ENCODE measurements at regions not wholly inside any gene's neighbourhood (a gene's known extent, or its start where the extent isn't known, plus 50 kb on each side); places are given as distances from the start of the nearest gene placed in this dataset.
"Not testable (repeated sequence)": the region's sequence is repeated elsewhere in the genome, so short reads cannot be mapped to it uniquely, and the experiment has no call there.

DNA sequence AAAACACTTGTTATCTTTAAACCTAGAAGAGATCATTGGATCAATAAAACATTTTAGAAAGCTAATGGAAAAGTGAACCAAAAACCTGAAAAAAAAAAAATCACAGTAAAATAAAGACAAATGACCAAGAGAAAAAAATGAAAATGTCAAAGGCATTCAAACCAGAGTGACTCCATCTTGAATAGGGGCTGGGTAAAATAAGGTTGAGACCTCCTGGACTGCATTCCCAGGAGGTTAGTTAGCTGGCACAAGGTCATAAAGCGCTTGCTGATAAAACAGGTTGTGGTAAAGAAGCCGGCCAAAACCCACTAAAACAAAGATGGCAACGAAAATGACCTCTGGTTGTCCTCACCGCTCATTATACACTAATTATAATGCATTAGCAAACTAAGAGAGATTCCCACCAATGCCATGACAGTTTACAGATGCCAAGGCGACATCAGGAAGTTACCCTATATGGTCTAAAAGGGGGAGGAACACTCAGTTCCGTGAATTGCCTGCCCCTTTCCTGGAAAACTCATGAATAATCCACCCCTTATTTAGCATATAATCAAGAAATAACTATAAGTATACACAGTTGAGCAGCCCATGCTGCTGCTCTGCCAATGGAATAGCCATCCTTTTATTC is 116.7 kb upstream of the NEK6 start:
- TF ChIP-seq, protein P1, sequence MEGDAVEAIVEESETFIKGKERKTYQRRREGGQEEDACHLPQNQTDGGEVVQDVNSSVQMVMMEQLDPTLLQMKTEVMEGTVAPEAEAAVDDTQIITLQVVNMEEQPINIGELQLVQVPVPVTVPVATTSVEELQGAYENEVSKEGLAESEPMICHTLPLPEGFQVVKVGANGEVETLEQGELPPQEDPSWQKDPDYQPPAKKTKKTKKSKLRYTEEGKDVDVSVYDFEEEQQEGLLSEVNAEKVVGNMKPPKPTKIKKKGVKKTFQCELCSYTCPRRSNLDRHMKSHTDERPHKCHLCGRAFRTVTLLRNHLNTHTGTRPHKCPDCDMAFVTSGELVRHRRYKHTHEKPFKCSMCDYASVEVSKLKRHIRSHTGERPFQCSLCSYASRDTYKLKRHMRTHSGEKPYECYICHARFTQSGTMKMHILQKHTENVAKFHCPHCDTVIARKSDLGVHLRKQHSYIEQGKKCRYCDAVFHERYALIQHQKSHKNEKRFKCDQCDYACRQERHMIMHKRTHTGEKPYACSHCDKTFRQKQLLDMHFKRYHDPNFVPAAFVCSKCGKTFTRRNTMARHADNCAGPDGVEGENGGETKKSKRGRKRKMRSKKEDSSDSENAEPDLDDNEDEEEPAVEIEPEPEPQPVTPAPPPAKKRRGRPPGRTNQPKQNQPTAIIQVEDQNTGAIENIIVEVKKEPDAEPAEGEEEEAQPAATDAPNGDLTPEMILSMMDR (IDR thresholded peaks at IDR 0.05; ENCODE audit: borderline replicate concordance, extremely low read depth, insufficient read depth), result no peak
- H3K36me3 ChIP-seq (ENCODE audit: control insufficient read depth in 2 of 3, insufficient read depth in 3 of 3, low read length in 3 of 3), result no peaks in the 10 kb centered on the region
- FAIRE-seq (no peak), DNase-seq (no peak)
- no peaks in the 10 kb centered on the region for H3K27me3 ChIP-seq (ENCODE audit: control insufficient read depth, insufficient read depth, low read length)
- no peak overlapping the region for H3K4me3 ChIP-seq (ENCODE audit: low read length in 3 of 3)
- intact Hi-C loops (cut with DNase I), result no loop called here
- no peak overlapping the region for H3K9ac ChIP-seq (ENCODE audit: low read length in 3 of 3)
- no peaks in the 10 kb centered on the region for H3K9me3 ChIP-seq (ENCODE audit: control insufficient read depth in 2 of 3, insufficient read depth in 1 of 3, low read length in 3 of 3)
- H3K4me1 ChIP-seq (ENCODE audit: control insufficient read depth in 2 of 3, insufficient read depth in 2 of 3, low read depth in 1 of 3, low read length in 3 of 3), result no peaks in the 10 kb centered on the region
- no peak overlapping the region for H3K27ac ChIP-seq (ENCODE audit: low read depth in 2 of 2, low read length in 2 of 2)

DNA sequence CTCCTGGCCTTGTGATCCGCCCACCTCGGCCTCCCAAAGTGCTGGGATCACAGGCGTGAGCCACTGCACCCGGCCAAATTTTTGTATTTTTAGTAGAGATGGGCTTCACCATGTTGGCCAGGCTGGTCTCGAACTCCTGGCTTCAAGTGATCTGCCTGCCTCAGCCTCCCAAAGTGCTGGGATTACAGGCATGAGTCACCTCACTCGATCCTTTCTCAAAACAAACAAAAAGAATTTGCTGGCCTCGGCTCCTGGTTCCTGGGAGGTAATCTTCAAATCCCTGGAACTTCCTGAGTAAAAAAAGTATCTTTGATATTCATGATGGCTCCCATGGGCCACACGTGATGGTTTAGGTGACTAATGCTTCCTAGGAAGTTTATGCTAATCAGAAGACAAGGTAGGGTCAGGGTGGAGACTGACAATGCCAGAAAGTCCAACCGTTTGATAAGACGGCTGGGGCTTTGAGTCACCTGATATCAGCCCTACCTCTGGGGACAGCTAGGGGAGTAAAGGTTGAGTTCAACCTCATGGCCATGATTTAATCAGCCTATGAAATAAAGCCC is 113.1 kb upstream of the NEK6 start:
- H3K27ac ChIP-seq (ENCODE audit: low read depth in 2 of 2, low read length in 2 of 2); FAIRE-seq; H3K9me3 ChIP-seq (ENCODE audit: control insufficient read depth in 2 of 3, insufficient read depth in 1 of 3, low read length in 3 of 3); H3K9ac ChIP-seq (ENCODE audit: low read length in 3 of 3); H3K4me3 ChIP-seq (ENCODE audit: low read length in 3 of 3); intact Hi-C loops (cut with DNase I); H3K4me1 ChIP-seq (ENCODE audit: control insufficient read depth in 2 of 3, insufficient read depth in 2 of 3, low read depth in 1 of 3, low read length in 3 of 3); DNase-seq; H3K36me3 ChIP-seq (ENCODE audit: control insufficient read depth in 2 of 3, insufficient read depth in 3 of 3, low read length in 3 of 3); H3K27me3 ChIP-seq (ENCODE audit: control insufficient read depth, insufficient read depth, low read length): not testable (repeated sequence)

DNA sequence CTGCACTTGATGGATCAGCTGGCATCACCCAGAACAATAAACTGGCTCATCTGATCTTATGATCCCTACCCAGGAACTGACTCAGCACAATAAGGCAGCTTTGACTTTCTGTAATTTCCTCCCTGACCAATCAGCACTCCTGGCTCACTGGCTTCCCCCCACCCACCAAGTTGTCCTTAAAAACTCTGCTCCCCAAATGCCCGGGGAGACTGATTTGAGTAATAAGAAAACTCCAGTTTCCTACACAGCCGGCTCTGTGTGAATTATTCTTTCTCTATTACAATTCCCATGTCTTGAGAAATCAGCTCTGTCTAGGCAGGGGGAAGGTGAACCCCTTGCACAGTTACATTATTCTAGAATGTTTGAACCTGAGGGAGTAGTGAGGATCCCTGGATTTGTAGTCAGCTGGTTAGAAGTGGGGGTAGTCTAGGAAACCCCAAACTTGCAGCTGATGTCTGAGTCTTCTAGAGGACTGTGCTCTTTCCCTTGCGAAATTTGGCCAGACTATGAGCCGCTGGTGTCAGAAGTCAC is 111.7 kb upstream of the NEK6 start:
- Histone ChIP-seq H3K9me3 (ENCODE audit: control insufficient read depth in 2 of 3, insufficient read depth in 1 of 3, low read length in 3 of 3) (peaks cover 0 to 7% (median 0%) of the 10 kb centered on the region in 3 donors), H3K36me3 (ENCODE audit: control insufficient read depth in 2 of 3, insufficient read depth in 3 of 3, low read length in 3 of 3) (no peaks in the 10 kb centered on the region), H3K9ac (ENCODE audit: low read length in 3 of 3) (no peak overlapping the region), H3K27me3 (ENCODE audit: control insufficient read depth, insufficient read depth, low read length) (no peaks in the 10 kb centered on the region), H3K27ac (ENCODE audit: low read depth in 2 of 2, low read length in 2 of 2) (no peak overlapping the region), H3K4me3 (ENCODE audit: low read length in 3 of 3) (no peak overlapping the region), H3K4me1 (ENCODE audit: control insufficient read depth in 2 of 3, insufficient read depth in 2 of 3, low read depth in 1 of 3, low read length in 3 of 3) (no peaks in the 10 kb centered on the region)
- DNase-seq (no peak), FAIRE-seq (no peak)
- TF ChIP-seq, protein P1 (IDR thresholded peaks at IDR 0.05; ENCODE audit: borderline replicate concordance, extremely low read depth, insufficient read depth), result no peak
- intact Hi-C loops (cut with DNase I), result no loop called here

DNA sequence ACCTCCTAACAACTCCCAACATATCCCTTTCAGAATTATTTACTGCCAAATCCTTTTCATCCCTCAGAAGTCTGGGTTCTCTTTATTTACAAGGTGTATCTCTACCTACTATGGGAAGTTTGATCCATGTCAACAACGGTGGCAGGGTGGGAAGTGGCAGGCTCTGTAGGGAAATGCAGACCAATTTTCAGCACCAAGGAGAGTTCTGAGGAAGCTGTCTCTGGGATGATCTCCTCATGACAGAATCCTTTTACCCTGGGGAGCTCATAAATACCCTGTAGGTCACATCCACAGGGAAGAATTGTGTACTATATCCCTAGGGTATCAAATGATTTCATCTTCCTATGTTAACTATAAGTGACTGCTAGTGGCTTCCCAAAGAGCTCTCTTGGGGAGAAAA is 107.8 kb upstream of the NEK6 start:
- Histone ChIP-seq H3K9ac (ENCODE audit: low read length in 3 of 3) (no peak overlapping the region), H3K27ac (ENCODE audit: low read depth in 2 of 2, low read length in 2 of 2) (no peak overlapping the region), H3K4me1 (ENCODE audit: control insufficient read depth in 2 of 3, insufficient read depth in 2 of 3, low read depth in 1 of 3, low read length in 3 of 3) (no peaks in the 10 kb centered on the region), H3K27me3 (ENCODE audit: control insufficient read depth, insufficient read depth, low read length) (no peaks in the 10 kb centered on the region), H3K36me3 (ENCODE audit: control insufficient read depth in 2 of 3, insufficient read depth in 3 of 3, low read length in 3 of 3) (no peaks in the 10 kb centered on the region), H3K9me3 (ENCODE audit: control insufficient read depth in 2 of 3, insufficient read depth in 1 of 3, low read length in 3 of 3) (peaks cover 0 to 9% (median 0%) of the 10 kb centered on the region in 3 donors), H3K4me3 (ENCODE audit: low read length in 3 of 3) (no peak overlapping the region)
- intact Hi-C loops (cut with DNase I), result no loop called here
- FAIRE-seq (no peak), DNase-seq (peak in 2 of 5 donors; percentile 13 to 24)
- TF ChIP-seq, protein P1 (IDR thresholded peaks at IDR 0.05; ENCODE audit: borderline replicate concordance, extremely low read depth, insufficient read depth), result no peak

Measured in kidney (tissue), 13 donors.